ENCODE measurements at regions not wholly inside any gene's neighbourhood (a gene's known extent, or its start where the extent isn't known, plus 50 kb on each side); places are given as distances from the start of the nearest gene placed in this dataset.

DNA sequence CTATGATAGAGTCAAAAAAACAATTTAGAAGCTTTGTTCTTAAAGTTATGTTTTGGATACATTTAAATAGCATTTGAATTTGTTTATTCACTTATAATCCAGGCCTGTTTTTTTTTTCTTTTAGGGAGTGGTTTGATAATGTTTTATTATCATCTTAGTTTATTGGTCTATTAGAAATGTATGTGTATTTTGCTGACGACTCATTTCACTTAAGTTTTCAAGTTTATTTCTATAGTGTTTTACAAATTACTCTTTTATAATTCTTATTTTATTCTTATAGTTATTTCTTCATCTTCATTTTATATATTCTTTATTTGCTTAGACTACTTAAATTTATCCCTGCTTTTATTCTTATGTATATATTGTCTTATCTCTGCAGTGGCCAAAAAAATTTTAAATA, 804.5 kb downstream of the NR4A2 start:
- Histone ChIP-seq H3K4me1 (ENCODE audit: control insufficient read depth, low read length) (no peaks in the 10 kb centered on the region), H3K4me3 (ENCODE audit: low read length) (no peak overlapping the region), H4K20me1 (ENCODE audit: control insufficient read depth, insufficient read depth, low read depth, low read length) (no peaks in the 10 kb centered on the region), H3K79me2 (ENCODE audit: control insufficient read depth, low read length) (no peaks in the 10 kb centered on the region), H3K4me2 (ENCODE audit: low read length) (no peak overlapping the region), H3K36me3 (ENCODE audit: control insufficient read depth, low read length) (no peaks in the 10 kb centered on the region), H3F3A (ENCODE audit: control insufficient read depth, insufficient read depth) (no peaks in the 10 kb centered on the region), H3K9me3 (ENCODE audit: control insufficient read depth, insufficient read depth, low read length) (no peaks in the 10 kb centered on the region), H3K27me3 (ENCODE audit: control insufficient read depth, low read length) (no peaks in the 10 kb centered on the region), H3K27ac (ENCODE audit: low read depth, low read length) (no peak overlapping the region), H3K9me2 (replicated peaks; ENCODE audit: control insufficient read depth, low read length) (no peaks in the 10 kb centered on the region)
- TF ChIP-seq, protein P1, sequence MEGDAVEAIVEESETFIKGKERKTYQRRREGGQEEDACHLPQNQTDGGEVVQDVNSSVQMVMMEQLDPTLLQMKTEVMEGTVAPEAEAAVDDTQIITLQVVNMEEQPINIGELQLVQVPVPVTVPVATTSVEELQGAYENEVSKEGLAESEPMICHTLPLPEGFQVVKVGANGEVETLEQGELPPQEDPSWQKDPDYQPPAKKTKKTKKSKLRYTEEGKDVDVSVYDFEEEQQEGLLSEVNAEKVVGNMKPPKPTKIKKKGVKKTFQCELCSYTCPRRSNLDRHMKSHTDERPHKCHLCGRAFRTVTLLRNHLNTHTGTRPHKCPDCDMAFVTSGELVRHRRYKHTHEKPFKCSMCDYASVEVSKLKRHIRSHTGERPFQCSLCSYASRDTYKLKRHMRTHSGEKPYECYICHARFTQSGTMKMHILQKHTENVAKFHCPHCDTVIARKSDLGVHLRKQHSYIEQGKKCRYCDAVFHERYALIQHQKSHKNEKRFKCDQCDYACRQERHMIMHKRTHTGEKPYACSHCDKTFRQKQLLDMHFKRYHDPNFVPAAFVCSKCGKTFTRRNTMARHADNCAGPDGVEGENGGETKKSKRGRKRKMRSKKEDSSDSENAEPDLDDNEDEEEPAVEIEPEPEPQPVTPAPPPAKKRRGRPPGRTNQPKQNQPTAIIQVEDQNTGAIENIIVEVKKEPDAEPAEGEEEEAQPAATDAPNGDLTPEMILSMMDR (IDR thresholded peaks at IDR 0.05; ENCODE audit: low read depth, low read length, poor library complexity, severe bottlenecking) = no peak
- no peak for TF ChIP-seq EZH2phosphoT487 (IDR thresholded peaks at IDR 0.05; ENCODE audit: borderline replicate concordance, low read length)

GRCh38 chr2:155525199-155525598, 807.3 kb downstream of the NR4A2 start:
- Histone ChIP-seq H3K36me3 (ENCODE audit: control insufficient read depth, low read length) (no peaks in the 10 kb centered on the region), H3K79me2 (ENCODE audit: control insufficient read depth, low read length) (no peaks in the 10 kb centered on the region), H3K27ac (ENCODE audit: low read depth, low read length) (no peak overlapping the region), H4K20me1 (ENCODE audit: control insufficient read depth, insufficient read depth, low read depth, low read length) (no peaks in the 10 kb centered on the region), H3K4me3 (ENCODE audit: low read length) (no peak overlapping the region), H3K4me2 (ENCODE audit: low read length) (no peak overlapping the region), H3K27me3 (ENCODE audit: control insufficient read depth, low read length) (no peaks in the 10 kb centered on the region), H3F3A (ENCODE audit: control insufficient read depth, insufficient read depth) (no peaks in the 10 kb centered on the region), H3K9me3 (ENCODE audit: control insufficient read depth, insufficient read depth, low read length) (no peaks in the 10 kb centered on the region), H3K9me2 (replicated peaks; ENCODE audit: control insufficient read depth, low read length) (no peaks in the 10 kb centered on the region), H3K4me1 (ENCODE audit: control insufficient read depth, low read length) (no peaks in the 10 kb centered on the region)
- TF ChIP-seq EZH2phosphoT487 (IDR thresholded peaks at IDR 0.05; ENCODE audit: borderline replicate concordance, low read length) = no peak
- TF ChIP-seq, protein P1 (IDR thresholded peaks at IDR 0.05; ENCODE audit: low read depth, low read length, poor library complexity, severe bottlenecking) = no peak

GRCh38 chr2:155519529-155520130, 812.9 kb downstream of the NR4A2 start:
- H3K27ac ChIP-seq (ENCODE audit: low read depth, low read length) = no peak overlapping the region
- H3K9me2 ChIP-seq (replicated peaks; ENCODE audit: control insufficient read depth, low read length) = no peaks in the 10 kb centered on the region
- no peaks in the 10 kb centered on the region for H4K20me1 ChIP-seq (ENCODE audit: control insufficient read depth, insufficient read depth, low read depth, low read length)
- no peak overlapping the region for H3K4me3 ChIP-seq (ENCODE audit: low read length)
- no peaks in the 10 kb centered on the region for H3K9me3 ChIP-seq (ENCODE audit: control insufficient read depth, insufficient read depth, low read length)
- H3F3A ChIP-seq (ENCODE audit: control insufficient read depth, insufficient read depth) = no peaks in the 10 kb centered on the region
- no peaks in the 10 kb centered on the region for H3K27me3 ChIP-seq (ENCODE audit: control insufficient read depth, low read length)
- no peak overlapping the region for H3K4me2 ChIP-seq (ENCODE audit: low read length)
- H3K36me3 ChIP-seq (ENCODE audit: control insufficient read depth, low read length) = no peaks in the 10 kb centered on the region
- no peak for TF ChIP-seq EZH2phosphoT487 (IDR thresholded peaks at IDR 0.05; ENCODE audit: borderline replicate concordance, low read length)
- TF ChIP-seq, protein P1 (IDR thresholded peaks at IDR 0.05; ENCODE audit: low read depth, low read length, poor library complexity, severe bottlenecking) = no peak
- no peaks in the 10 kb centered on the region for H3K4me1 ChIP-seq (ENCODE audit: control insufficient read depth, low read length)
- no peaks in the 10 kb centered on the region for H3K79me2 ChIP-seq (ENCODE audit: control insufficient read depth, low read length)

Measured in DOHH2 (cell line).